IMR-90 (cell line): ENCODE measurements at regions not wholly inside any gene's neighbourhood (a gene's known extent, or its start where the extent isn't known, plus 50 kb on each side); places are given as distances from the start of the nearest gene placed in this dataset.

Experiments
- ATAC-seq: fragments of 200-7000 bp; cut with Tn5 transposase; 2 replicates; pipeline ENCODE4 v1.9.1; 2020; ENCODE audit warnings: low read depth, mild to moderate bottlenecking, moderate library complexity
- BruUV-seq: library from RNA; stranded (reverse); fragments of 400-500 nt; replicated peaks from 2 replicates; lab custom pipeline; 2021; lab: Mats Ljungman, UMichigan
- CTCF ChIA-PET: fragments of 300-600 bp; formaldehyde crosslinking; extraction: SDS; loops from one replicate; lab custom pipeline; 2021; ENCODE audit warnings: antibody characterized with exemption; lab: Yijun Ruan, JAX
- POLR2A ChIA-PET: fragments of 300-600 bp; sonication (Branson Sonifier 250); formaldehyde crosslinking; loops from one replicate; lab custom pipeline; 2022; ENCODE audit warnings: antibody characterized with exemption; ENCODE audit not compliant: unreplicated experiment; lab: Charles Lee
- DNase-seq: peaks from one replicate; pipeline ENCODE4 v3.0.0; 2013
- H2AFZ ChIP-seq: replicated peaks from 2 replicates; pipeline ENCODE3; 2013; ENCODE audit warnings: low read length, mild to moderate bottlenecking; ENCODE audit not compliant: poor library complexity
- H2AK5ac ChIP-seq: 2 replicates; pipeline ENCODE4 v1.6.1; 2013; ENCODE audit warnings: low read depth, low read length, inconsistent platforms
- H2AK9ac ChIP-seq: replicated peaks from 2 replicates; pipeline ENCODE3; 2013; ENCODE audit warnings: mild to moderate bottlenecking, low read depth, low read length, moderate library complexity; ENCODE audit not compliant: poor library complexity
- H2BK120ac ChIP-seq: 2 replicates; pipeline ENCODE4 v1.6.1; 2013; ENCODE audit warnings: low read depth, low read length, inconsistent platforms
- H2BK15ac ChIP-seq: 3 replicates; pipeline ENCODE4 v1.6.1; 2013; ENCODE audit warnings: low read depth, low read length, inconsistent platforms
- H2BK20ac ChIP-seq: 2 replicates; pipeline ENCODE4 v1.6.1; 2013; ENCODE audit warnings: low read depth, mild to moderate bottlenecking, inconsistent platforms, low read length, moderate library complexity
- H2BK5ac ChIP-seq: 2 replicates; pipeline ENCODE4 v1.6.1; 2013; ENCODE audit warnings: mild to moderate bottlenecking, low read depth, low read length, inconsistent platforms; ENCODE audit not compliant: poor library complexity, severe bottlenecking
- H3K14ac ChIP-seq: replicated peaks from 2 replicates; pipeline ENCODE4 v1.6.1; 2013; ENCODE audit warnings: low read depth, low read length, inconsistent platforms
- H3K18ac ChIP-seq: 2 replicates; pipeline ENCODE4 v1.6.1; 2013; ENCODE audit warnings: low read depth, low read length, control low read depth
- H3K23ac ChIP-seq: 2 replicates; pipeline ENCODE4 v1.6.1; 2013; ENCODE audit warnings: low read depth, low read length, inconsistent platforms
- H3K27ac ChIP-seq: 2 replicates; pipeline ENCODE4 v1.5.1; 2013; ENCODE audit warnings: mild to moderate bottlenecking, control low read depth, low read length; ENCODE audit not compliant: insufficient read depth
- H3K27me3 ChIP-seq: 2 replicates; pipeline ENCODE4 v1.6.1; 2013; ENCODE audit warnings: low read length; ENCODE audit not compliant: control insufficient read depth, insufficient read depth
- H3K36me3 ChIP-seq: 2 replicates; pipeline ENCODE4 v1.6.1; 2013; ENCODE audit warnings: low read length, mixed read lengths; ENCODE audit not compliant: control insufficient read depth, insufficient read depth
- H3K4ac ChIP-seq: 2 replicates; pipeline ENCODE4 v1.6.1; 2013; ENCODE audit warnings: low read depth, low read length, inconsistent platforms
- H3K4me1 ChIP-seq: 2 replicates; pipeline ENCODE4 v1.6.1; 2013; ENCODE audit warnings: low read length, mixed read lengths; ENCODE audit not compliant: control insufficient read depth, insufficient read depth
- H3K4me2 ChIP-seq: 2 replicates; pipeline ENCODE4 v1.6.1; 2013; ENCODE audit warnings: low read depth, mild to moderate bottlenecking, control low read depth, low read length, moderate library complexity
- H3K4me3 ChIP-seq: 2 replicates; pipeline ENCODE4 v1.5.1; 2013; ENCODE audit warnings: low read depth, mild to moderate bottlenecking, control low read depth, low read length, moderate library complexity; ENCODE audit not compliant: insufficient read depth
- H3K56ac ChIP-seq: 2 replicates; pipeline ENCODE4 v1.6.1; 2013; ENCODE audit warnings: low read length, inconsistent platforms; ENCODE audit not compliant: insufficient read depth; ENCODE audit errors: extremely low read depth
- H3K79me1 ChIP-seq, 2 experiments: 2 replicates each; pipeline ENCODE4 v1.6.1; 2013; ENCODE audit warnings: low read length in 2 of 2, inconsistent platforms in 1 of 2, low read depth in 1 of 2
- H3K9ac ChIP-seq: 2 replicates; pipeline ENCODE4 v1.6.1; 2013; ENCODE audit warnings: low read depth, low read length, control low read depth
- H3K9me1 ChIP-seq: 2 replicates; pipeline ENCODE4 v1.6.1; 2013; ENCODE audit warnings: low read length, inconsistent platforms; ENCODE audit not compliant: insufficient read depth
- H3K9me3 ChIP-seq: 2 replicates; pipeline ENCODE4 v1.6.1; 2013; ENCODE audit warnings: low read length; ENCODE audit not compliant: control insufficient read depth, insufficient read depth
- H4K20me1 ChIP-seq: 2 replicates; pipeline ENCODE4 v1.6.1; 2013; ENCODE audit warnings: low read length, inconsistent platforms; ENCODE audit not compliant: insufficient read depth
- H4K5ac ChIP-seq: 2 replicates; pipeline ENCODE4 v1.6.1; 2013; ENCODE audit warnings: mild to moderate bottlenecking, low read depth, low read length, control low read depth
- H4K8ac ChIP-seq, 2 experiments: 2 replicates each; pipeline ENCODE4 v1.6.1; 2013; ENCODE audit warnings: low read depth in 2 of 2, low read length in 2 of 2, control low read depth in 1 of 2, inconsistent platforms in 1 of 2
- H4K91ac ChIP-seq: 2 replicates; pipeline ENCODE4 v1.6.1; 2013; ENCODE audit warnings: low read depth, low read length, inconsistent platforms; ENCODE audit not compliant: insufficient read depth
- BHLHE40 ChIP-seq: fragments of 150-350 bp; IDR thresholded peaks from 2 replicates; pipeline ENCODE4 v1.6.1; 2016; ENCODE audit warnings: mild to moderate bottlenecking, low read depth, low read length
- CEBPB ChIP-seq: IDR thresholded peaks from 2 replicates; pipeline ENCODE4 v1.6.1; 2012; ENCODE audit warnings: low read depth, low read length, improper control_type of control experiment
- CHD1 ChIP-seq: IDR thresholded peaks from 2 replicates; pipeline ENCODE4 v1.6.1; 2012; ENCODE audit warnings: low read depth, low read length, improper control_type of control experiment
- CTCF ChIP-seq: conservative IDR thresholded peaks from 2 replicates; pipeline ENCODE4 v1.5.1; 2012; ENCODE audit warnings: mild to moderate bottlenecking, low read depth, low read length, improper control_type of control experiment
- ELK1 ChIP-seq: fragments of 150-350 bp; IDR thresholded peaks from 2 replicates; pipeline ENCODE4 v1.6.1; 2016; ENCODE audit warnings: low read depth, mild to moderate bottlenecking, low read length, moderate library complexity, borderline replicate concordance
- FOS ChIP-seq: fragments of 150-350 bp; IDR thresholded peaks from 2 replicates; pipeline ENCODE4 v1.6.1; 2016; ENCODE audit warnings: low read depth, low read length
- MAFK ChIP-seq: IDR thresholded peaks from 2 replicates; pipeline ENCODE4 v1.6.1; 2012; ENCODE audit warnings: low read depth, low read length, improper control_type of control experiment
- MAZ ChIP-seq: IDR thresholded peaks from 2 replicates; pipeline ENCODE4 v1.6.1; 2012; ENCODE audit warnings: low read depth, mild to moderate bottlenecking, low read length, improper control_type of control experiment, moderate library complexity, borderline replicate concordance
- MXI1 ChIP-seq: IDR thresholded peaks from 2 replicates; pipeline ENCODE4 v1.6.1; 2012; ENCODE audit warnings: low read depth, mild to moderate bottlenecking, low read length, moderate library complexity, borderline replicate concordance
- NFE2L2 ChIP-seq: fragments of 150-350 bp; IDR thresholded peaks from 2 replicates; pipeline ENCODE4 v1.6.1; 2016; ENCODE audit warnings: low read depth, mild to moderate bottlenecking, low read length
- POLR2A ChIP-seq: IDR thresholded peaks from 2 replicates; pipeline ENCODE4 v1.6.1; 2012; ENCODE audit warnings: mild to moderate bottlenecking, low read depth, low read length
- RAD21 ChIP-seq: IDR thresholded peaks from 2 replicates; pipeline ENCODE4 v1.6.1; 2012; ENCODE audit warnings: low read length, improper control_type of control experiment
- RCOR1 ChIP-seq: IDR thresholded peaks from 2 replicates; pipeline ENCODE4 v1.6.1; 2012; ENCODE audit warnings: mild to moderate bottlenecking, low read length, improper control_type of control experiment; ENCODE audit not compliant: insufficient replicate concordance
- RFX5 ChIP-seq: IDR thresholded peaks from 2 replicates; pipeline ENCODE4 v1.8.0; 2012; ENCODE audit warnings: low read depth, mild to moderate bottlenecking, low read length, moderate library complexity
- SMC3 ChIP-seq: fragments of 150-350 bp; IDR thresholded peaks from 2 replicates; pipeline ENCODE4 v1.6.1; 2016; ENCODE audit warnings: low read depth, mild to moderate bottlenecking, antibody characterized with exemption, low read length, moderate library complexity
- USF2 ChIP-seq: fragments of 150-350 bp; IDR thresholded peaks from 2 replicates; pipeline ENCODE4 v1.6.1; 2017; ENCODE audit warnings: mild to moderate bottlenecking, antibody characterized with exemption, low read length, low read depth
- WGBS, 2 experiments: methylation state at CpG; one replicate each; pipeline versions ENCODE4 v1.1.5 to v1.1.7; 2013; ENCODE audit warnings: missing lambda C conversion rate in 2 of 2; ENCODE audit not compliant: insufficient read length in 1 of 2; ENCODE audit errors: extremely low coverage in 2 of 2; 5-methylcytosine and 5-hydroxymethylcytosine counted together
- dilution Hi-C: fragments of 300-500 bp; cut with HindIII; formaldehyde crosslinking; loops from one replicate; pipeline ENCODE4 v1.14.3; 2018; ENCODE audit warnings: low sequenced_read_pairs; ENCODE audit not compliant: unreplicated experiment
- in situ Hi-C: fragments of 300-500 bp; cut with MboI; formaldehyde crosslinking; loops from 3 replicates; pipeline ENCODE4 v1.14.3; 2019; ENCODE audit warnings: low sequenced_read_pairs, inconsistent platforms, mixed read lengths
- intact Hi-C: fragments of 100-400 bp; cut with micrococcal nuclease; formaldehyde crosslinking; loops from 2 replicates; pipeline ENCODE4 v1.10.0; 2022

GRCh38 chr5:135671966-135672365 is 93.2 kb upstream of the CXCL14 start:
- WGBS, 2 experiments: 100% methylated on average over 1 of the region's 3 CpGs; no CpG with 5 or more reads in 1 of the 2 experiments
- dilution Hi-C loops: no loop called here
- no peak overlapping the region for H2AK5ac ChIP-seq

More at GRCh38 chr5:135671966-135672365, 93.2 kb upstream of the CXCL14 start:
- Histone ChIP-seq H3K4me3 (no peak overlapping the region), H2AK9ac (no peak overlapping the region), H3K9ac (no peak overlapping the region), H2BK15ac (no peak overlapping the region), H3K18ac (no peak overlapping the region), H3K27ac (no peak overlapping the region), H4K91ac (no peak overlapping the region), H3K23ac (no peak overlapping the region), H4K5ac (no peak overlapping the region), H2BK5ac (no peak overlapping the region), H3K4me1 (no peaks in the 10 kb centered on the region), H2AFZ (no peak overlapping the region), H3K4ac (no peak overlapping the region), H2BK120ac (no peak overlapping the region), H3K14ac (no peak overlapping the region), H3K4me2 (no peak overlapping the region), H3K79me1 (no peaks in the 10 kb centered on the region), H3K9me1 (no peaks in the 10 kb centered on the region), H3K56ac (no peak overlapping the region), H4K20me1 (no peaks in the 10 kb centered on the region), H2BK20ac (no peak overlapping the region), H3K27me3 (no peaks in the 10 kb centered on the region), H3K9me3 (no peaks in the 10 kb centered on the region), H3K36me3 (no peaks in the 10 kb centered on the region), H4K8ac (no peak overlapping the region)
- ChIA-PET CTCF (no interaction called here), POLR2A (no interaction called here)
- in situ Hi-C loops: loop anchor here (25.0 kb wide), 1 partner anchor 440 kb away; no protein-coding TSS in a partner anchor
- no TSS peak for BruUV-seq
- TF ChIP-seq CEBPB (no peak), SMC3 (no peak), MAZ (no peak), BHLHE40 (no peak), RAD21 (no peak), RFX5 (no peak), USF2 (no peak), MAFK (no peak), FOS (no peak), ELK1 (no peak), POLR2A (no peak), CHD1 (no peak), CTCF (no peak), RCOR1 (no peak), NFE2L2 (no peak), MXI1 (no peak)
- ATAC-seq (no peak), DNase-seq (no peak)
- intact Hi-C loops: no loop called here
